ENCODE measurements at regions not wholly inside any gene's neighbourhood (a gene's known extent, or its start where the extent isn't known, plus 50 kb on each side); places are given as distances from the start of the nearest gene placed in this dataset.

GRCh38 chr9:79880626-79881025 is 308.9 kb downstream of the TLE4 start:
- H3K4me3 ChIP-seq, result no peak overlapping the region
- no peaks in the 10 kb centered on the region for H3K36me3 ChIP-seq (ENCODE audit: insufficient read depth in 1 of 2, low read depth in 1 of 2)
- intact Hi-C loops (cut with DNase I), result no loop called here
- TF ChIP-seq, protein P1, sequence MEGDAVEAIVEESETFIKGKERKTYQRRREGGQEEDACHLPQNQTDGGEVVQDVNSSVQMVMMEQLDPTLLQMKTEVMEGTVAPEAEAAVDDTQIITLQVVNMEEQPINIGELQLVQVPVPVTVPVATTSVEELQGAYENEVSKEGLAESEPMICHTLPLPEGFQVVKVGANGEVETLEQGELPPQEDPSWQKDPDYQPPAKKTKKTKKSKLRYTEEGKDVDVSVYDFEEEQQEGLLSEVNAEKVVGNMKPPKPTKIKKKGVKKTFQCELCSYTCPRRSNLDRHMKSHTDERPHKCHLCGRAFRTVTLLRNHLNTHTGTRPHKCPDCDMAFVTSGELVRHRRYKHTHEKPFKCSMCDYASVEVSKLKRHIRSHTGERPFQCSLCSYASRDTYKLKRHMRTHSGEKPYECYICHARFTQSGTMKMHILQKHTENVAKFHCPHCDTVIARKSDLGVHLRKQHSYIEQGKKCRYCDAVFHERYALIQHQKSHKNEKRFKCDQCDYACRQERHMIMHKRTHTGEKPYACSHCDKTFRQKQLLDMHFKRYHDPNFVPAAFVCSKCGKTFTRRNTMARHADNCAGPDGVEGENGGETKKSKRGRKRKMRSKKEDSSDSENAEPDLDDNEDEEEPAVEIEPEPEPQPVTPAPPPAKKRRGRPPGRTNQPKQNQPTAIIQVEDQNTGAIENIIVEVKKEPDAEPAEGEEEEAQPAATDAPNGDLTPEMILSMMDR (IDR thresholded peaks at IDR 0.05), result no peak
- no peaks in the 10 kb centered on the region for H3K9me3 ChIP-seq
- H3K27ac ChIP-seq, result no peak overlapping the region
- H3K27me3 ChIP-seq (ENCODE audit: insufficient read depth in 3 of 3, low read length in 2 of 3), result peaks cover 0 to 2% (median 0%) of the 10 kb centered on the region in 3 donors
- no peaks in the 10 kb centered on the region for H3K4me1 ChIP-seq
- no peak for DNase-seq
- no peak for ATAC-seq

DNA sequence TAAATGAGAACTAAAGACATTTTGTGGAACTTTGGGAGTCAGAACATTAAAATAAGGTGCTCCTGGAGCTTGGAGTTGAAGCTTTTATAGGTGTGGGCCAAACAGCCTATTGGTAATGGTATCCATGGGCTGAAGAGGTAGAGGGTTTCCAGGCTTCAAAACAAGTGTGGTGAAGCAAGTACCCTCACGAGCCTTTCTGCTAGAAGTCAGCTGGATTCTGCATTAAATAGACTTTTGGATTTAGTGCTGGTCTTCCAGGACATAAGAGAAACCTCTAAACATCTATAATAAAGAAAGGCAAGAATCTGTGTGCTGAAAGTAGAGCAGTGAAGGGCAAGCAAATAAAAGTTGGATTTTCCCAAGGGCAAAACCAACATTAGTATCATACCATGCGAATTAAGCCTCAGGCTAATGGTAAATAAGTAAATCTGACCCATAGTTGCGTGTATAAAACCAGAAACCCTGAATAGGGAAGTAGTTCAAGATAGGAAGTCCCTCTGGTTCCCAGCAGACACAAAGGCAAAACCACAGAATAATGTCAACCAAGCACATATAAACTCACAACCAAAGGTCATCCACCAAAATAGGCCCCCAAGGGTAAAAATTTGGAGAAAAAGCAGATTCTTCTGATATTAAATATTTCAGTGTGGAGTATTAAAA is 306.3 kb downstream of the TLE4 start:
- no peak for DNase-seq
- H3K36me3 ChIP-seq (ENCODE audit: insufficient read depth in 1 of 2, low read depth in 1 of 2), result no peaks in the 10 kb centered on the region
- no peaks in the 10 kb centered on the region for H3K9me3 ChIP-seq
- no peaks in the 10 kb centered on the region for H3K4me1 ChIP-seq
- 78 to 85% (median 84%) methylated on average over 3 of the region's 3 CpGs for WGBS, 3 donors
- ATAC-seq, result no peak
- intact Hi-C loops (cut with DNase I), result no loop called here
- H3K4me3 ChIP-seq, result no peak overlapping the region
- TF ChIP-seq, protein P1 (IDR thresholded peaks at IDR 0.05), result no peak
- peaks cover 0 to 2% (median 0%) of the 10 kb centered on the region in 3 donors for H3K27me3 ChIP-seq (ENCODE audit: insufficient read depth in 3 of 3, low read length in 2 of 3)
- H3K27ac ChIP-seq, result no peak overlapping the region

GRCh38 chr9:79868567-79869189 is 296.9 kb downstream of the TLE4 start:
- H3K4me1 ChIP-seq, result no peaks in the 10 kb centered on the region
- ATAC-seq (no peak), DNase-seq (no peak)
- 81 to 90% (median 89%) methylated on average over 2 of the region's 2 CpGs for WGBS, 3 donors
- TF ChIP-seq, protein P1 (IDR thresholded peaks at IDR 0.05), result no peak
- no peak overlapping the region for H3K4me3 ChIP-seq
- intact Hi-C loops (cut with DNase I), result no loop called here
- no peaks in the 10 kb centered on the region for H3K36me3 ChIP-seq (ENCODE audit: insufficient read depth in 1 of 2, low read depth in 1 of 2)
- no peak overlapping the region for H3K27ac ChIP-seq
- H3K27me3 ChIP-seq (ENCODE audit: insufficient read depth in 3 of 3, low read length in 2 of 3), result no peaks in the 10 kb centered on the region
- no peaks in the 10 kb centered on the region for H3K9me3 ChIP-seq

- H3K4me1 ChIP-seq, result no peaks in the 10 kb centered on the region
- intact Hi-C loops (cut with DNase I), result no loop called here
- H3K4me3 ChIP-seq, result no peak overlapping the region
- no peaks in the 10 kb centered on the region for H3K27me3 ChIP-seq (ENCODE audit: insufficient read depth in 3 of 3, low read length in 2 of 3)
- DNase-seq (no peak), ATAC-seq (no peak)
- no peaks in the 10 kb centered on the region for H3K9me3 ChIP-seq
- WGBS, 3 donors, result 96 to 97% (median 96%) methylated on average over 31 to 32 of the region's 32 CpGs
- TF ChIP-seq, protein P1 (IDR thresholded peaks at IDR 0.05), result no peak
- H3K36me3 ChIP-seq (ENCODE audit: insufficient read depth in 1 of 2, low read depth in 1 of 2), result no peaks in the 10 kb centered on the region
- no peak overlapping the region for H3K27ac ChIP-seq
These were observed 291.4 kb downstream of the TLE4 start for GRCh38 chr9:79862921-79863890.
